Activated CD4-positive, CD25-positive, alpha-beta regulatory T cell treated with anti-CD3 and anti-CD28 coated beads, Interleukin-2, amount 50 U/mL, for 72 hours (primary cell): ENCODE measurements at regions not wholly inside any gene's neighbourhood (a gene's known extent, or its start where the extent isn't known, plus 50 kb on each side); places are given as distances from the start of the nearest gene placed in this dataset.

Experiments
- DNase-seq: peaks from one replicate; pipeline ENCODE4 v3.0.0; 2021

DNA sequence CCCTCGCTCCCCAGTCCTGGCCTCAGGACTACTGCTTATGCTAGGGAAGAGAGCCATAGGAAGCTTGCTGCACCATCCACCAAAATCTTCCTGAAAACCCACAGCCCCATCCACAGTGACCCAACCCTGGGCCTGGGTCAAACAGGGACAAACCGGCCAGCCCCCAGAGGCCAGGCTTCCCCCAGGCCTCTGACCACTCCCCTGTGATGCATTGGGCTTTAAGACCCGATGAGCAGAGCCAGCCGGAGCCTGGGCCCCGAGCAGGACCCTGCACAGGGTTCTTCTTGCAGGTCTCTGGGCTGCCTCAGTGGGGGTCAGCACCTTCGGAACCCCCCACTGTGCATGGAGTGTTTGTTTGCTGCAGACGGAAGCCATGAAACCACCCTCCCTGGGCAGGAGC lies 583.7 kb downstream of the BRD1 start:
- no peak for DNase-seq

DNA sequence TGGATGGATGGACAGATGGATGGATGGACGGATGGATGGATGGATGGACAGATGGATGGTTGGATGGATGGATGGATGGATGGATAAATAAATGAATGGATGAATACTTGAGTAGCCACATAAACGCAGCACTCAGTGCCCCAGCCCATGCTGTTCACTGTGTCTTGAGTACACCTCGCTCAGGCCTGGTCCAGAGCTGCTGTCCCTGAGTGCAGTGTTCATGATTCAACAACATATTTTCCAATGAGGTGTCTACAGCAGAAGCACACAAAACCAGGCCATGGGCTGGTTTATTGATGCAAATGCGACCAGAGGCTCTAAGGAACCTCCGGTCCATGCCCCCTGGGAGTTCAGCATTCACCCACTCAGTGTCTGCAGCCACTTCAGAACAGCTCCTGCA lies 584.3 kb downstream of the BRD1 start:
- no peak for DNase-seq

DNA sequence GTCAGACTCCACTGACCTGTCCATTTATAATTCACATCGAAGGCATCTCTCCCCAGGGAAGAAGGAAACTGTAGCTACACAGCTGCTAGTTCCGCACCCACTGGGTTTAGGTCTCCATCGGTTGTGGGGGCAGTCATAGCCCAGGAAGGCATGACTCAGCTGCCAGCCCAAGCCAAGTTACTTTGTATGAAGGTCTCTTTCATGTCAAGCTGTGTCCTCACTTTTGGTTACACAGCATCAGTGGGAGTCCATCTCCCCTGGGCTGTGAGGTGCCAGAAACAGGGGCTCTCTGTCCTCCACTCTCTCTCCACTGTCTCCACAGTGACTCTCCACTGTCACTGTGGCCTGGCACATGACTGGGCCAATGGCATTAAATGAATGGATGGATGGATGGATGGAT lies 585.2 kb downstream of the BRD1 start:
- DNase-seq = no peak

DNA sequence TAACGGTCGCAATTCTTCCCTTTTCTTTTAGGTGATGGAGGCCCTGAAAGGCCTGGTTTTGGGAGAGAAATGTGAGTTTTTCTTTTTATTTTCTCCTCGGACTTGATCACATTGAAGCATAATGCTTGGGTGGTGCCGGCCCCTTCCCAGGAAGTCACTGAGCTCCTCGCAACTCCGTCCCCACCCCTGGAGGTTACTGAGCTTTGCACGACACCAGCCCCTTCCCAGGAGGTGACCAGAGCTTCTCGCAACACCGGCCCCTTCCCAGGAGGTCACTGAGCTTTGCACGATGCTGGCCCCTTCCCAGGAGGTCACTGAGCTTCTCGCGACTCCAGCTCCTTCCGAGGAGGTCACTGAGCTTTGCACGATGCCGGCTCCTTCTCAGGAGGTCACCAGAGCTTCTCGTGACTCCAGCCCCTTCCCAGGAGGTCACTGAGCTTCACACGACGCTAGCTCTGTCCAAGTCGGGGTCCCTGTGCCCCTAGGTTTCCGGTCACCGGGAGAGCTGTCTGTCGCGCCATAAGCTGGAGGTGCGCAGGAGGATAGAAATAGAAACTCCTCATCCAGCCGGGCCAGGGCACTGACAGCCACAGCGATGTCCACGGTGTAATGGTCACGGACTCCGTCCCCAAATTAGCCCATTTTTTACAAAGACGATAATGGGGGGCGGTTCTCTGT lies 586.4 kb downstream of the BRD1 start:
- no peak for DNase-seq

DNA sequence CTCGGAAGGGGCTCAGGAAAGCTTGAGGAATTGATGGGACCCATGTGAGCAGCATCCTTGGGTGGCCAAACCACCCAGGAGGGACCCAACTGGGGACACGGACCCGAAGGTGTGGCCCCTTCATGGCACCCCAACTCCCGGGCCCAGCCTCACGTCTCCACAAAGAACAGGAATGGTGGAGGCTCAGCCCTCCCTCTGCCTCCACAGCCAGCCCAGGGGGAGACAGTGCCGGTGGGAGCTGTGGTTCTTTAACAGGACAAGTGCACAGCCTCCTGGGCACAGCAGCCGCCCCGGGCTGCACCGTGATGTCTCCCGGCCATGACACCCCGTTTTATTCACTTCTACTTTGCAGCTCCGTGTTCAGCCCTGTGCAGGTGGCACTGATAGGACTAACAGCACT lies 587.2 kb downstream of the BRD1 start:
- no peak for DNase-seq

DNA sequence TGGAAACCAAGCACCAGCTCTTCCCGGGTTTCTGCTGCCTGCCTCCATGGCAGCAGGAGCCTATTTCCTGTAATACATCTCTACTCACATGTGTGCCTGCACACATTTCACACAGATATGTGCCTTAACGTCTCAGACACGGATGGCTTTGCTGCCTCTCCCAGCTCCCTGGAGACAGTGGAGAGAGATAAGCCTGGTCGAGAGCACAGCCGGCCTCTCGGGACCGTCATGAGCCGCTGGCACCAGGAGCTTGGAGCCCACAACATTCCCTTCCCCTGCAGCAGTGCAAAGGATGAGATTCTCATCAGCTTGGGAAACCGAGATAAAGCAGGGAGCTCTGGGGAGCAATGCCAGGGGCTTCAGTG lies 587.7 kb downstream of the BRD1 start:
- no peak for DNase-seq

DNA sequence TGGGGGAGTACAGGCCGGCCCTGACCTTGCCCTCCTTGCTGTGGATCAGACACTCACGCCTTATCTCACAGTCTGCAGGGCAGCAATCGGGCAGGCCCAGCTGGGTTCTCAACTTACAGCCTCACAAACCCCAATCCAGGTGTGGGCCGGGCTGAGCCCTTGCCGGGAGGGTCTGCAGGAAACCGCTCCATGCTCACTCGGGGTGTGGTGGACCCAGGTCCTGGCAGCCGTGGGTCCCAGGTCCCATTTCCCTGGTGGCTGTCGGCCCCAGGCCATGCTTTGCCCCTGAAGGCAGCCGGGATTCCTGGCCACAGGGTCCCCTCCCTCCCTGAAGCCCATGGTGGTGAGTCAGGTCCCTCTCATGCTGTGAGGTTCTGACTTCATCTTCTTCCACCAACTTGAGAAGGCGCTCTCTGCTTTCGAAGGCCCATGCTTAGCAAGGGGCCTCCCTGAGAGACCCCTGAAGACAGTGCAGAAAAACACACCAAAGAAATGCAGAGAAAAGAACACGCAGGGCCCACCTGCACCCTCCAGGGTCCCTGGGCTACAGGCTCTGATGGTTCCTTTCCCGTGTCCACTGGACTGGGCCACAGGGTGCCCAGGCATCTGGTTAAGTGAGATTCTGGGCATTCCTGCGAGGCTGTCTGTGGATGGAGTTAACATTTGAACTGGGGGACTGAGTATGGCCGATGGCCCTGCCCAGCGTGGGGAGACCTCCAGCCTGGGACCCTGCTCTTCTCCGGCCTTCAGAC lies 588.2 kb downstream of the BRD1 start:
- no peak for DNase-seq

DNA sequence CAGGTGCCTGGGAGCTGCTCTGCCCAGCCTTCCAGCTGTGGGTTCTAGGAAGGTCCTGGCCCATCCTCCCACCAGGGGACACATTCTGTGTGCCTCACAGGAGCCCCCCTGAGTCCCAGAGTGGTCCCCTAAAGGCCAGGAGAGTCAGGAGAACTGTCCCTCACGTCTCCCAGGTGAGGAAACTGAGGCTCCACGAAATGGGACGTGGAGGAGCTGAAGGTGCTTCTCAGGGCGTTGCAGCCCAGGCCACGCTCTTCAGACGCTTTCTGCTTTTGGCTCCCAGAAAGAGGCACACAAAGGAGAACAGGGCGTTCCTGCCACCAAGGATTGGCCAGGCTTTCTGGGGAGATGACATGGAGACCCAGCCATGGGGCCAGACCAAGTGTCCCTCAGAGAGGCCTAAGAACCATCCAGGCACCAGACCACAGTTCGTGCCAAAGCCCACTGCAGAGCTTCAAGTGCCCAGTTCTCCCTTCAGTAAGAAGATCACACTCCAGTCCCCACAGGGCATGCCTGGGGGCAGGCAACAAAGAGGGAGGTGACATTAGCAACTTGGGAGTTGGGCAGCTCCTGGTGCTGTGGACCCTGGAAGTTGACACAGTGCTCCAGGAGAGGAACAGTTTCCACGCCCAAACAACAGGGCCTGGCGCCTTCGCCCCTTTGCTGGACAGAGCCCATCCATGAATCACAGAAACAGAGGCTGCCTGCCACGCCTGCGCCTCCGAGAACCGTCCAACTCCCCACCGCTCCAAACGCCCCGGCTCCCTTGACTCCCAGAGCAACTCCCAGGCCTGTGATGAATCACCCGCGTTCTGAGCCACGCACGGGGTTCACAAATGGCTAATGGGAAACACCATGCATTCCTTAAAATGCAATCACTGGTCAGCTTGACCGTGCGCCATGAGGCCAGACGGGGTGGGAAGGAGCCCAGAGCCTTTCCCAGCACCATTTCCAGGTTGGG lies 589.2 kb downstream of the BRD1 start:
- no peak for DNase-seq

DNA sequence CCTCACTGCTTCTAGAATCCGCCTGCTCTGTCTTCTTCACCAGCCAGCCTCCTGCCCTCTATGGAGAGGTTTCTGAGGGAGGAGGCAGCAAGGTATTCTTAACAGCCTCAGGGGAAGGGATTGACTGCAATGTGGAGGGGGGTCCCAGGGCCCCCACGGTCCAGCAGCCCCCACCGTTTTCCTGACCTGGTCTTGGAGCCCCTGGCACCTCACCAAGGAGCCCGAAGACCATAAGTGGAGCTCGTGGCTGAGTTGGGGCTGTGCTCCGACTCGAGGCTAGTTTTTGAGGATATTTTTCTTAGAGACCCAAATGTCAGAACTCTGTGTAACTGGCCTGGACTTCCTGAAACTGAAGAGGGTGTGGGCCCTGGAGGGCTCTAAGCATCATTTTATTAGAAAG lies 590.0 kb downstream of the BRD1 start:
- DNase-seq = no peak

DNA sequence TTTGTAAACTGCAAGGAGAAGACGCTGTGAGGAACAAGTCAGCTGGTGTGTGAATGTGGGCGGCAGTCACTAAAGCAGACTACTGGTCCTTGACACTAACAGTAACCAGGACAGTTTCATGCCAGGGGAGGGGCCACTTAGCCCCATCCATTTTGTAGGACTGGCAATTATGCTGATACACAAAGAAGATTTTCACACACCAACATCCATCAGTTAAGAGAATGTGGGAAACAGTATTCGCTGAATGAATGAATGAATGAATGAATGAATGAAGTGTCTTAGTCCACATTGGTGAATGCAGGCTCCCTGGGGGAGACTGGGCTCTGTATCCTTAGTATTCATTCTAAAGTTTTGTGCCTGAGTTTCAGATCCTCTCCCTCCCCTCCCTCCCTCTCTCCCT lies 590.4 kb downstream of the BRD1 start:
- DNase-seq = no peak

DNA sequence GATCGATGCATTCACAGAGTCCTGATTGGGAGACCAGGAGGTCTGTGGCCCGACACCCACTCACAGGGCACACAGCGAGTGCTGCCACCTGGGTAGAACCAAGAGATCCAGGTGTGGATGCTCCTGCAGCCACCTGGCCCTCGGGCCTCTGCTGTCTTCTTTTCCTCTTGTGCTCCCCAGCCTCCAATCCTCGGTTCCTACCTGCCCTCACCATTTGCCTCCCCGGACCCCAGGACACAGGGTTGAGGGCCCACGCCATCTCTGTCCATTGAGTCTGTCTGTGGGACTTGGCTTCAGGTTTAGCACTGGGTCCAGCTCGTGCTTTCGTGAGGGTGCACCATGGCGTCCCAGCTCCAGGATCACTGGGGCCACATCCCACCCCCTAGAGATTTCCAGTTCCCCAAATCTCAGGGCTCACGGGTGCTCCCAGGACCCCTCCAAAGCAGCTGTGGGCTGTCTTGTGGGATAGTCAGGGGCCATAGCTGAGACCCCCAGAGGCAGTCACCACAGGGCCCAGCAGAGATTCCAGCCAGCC lies 591.1 kb downstream of the BRD1 start:
- no peak for DNase-seq

DNA sequence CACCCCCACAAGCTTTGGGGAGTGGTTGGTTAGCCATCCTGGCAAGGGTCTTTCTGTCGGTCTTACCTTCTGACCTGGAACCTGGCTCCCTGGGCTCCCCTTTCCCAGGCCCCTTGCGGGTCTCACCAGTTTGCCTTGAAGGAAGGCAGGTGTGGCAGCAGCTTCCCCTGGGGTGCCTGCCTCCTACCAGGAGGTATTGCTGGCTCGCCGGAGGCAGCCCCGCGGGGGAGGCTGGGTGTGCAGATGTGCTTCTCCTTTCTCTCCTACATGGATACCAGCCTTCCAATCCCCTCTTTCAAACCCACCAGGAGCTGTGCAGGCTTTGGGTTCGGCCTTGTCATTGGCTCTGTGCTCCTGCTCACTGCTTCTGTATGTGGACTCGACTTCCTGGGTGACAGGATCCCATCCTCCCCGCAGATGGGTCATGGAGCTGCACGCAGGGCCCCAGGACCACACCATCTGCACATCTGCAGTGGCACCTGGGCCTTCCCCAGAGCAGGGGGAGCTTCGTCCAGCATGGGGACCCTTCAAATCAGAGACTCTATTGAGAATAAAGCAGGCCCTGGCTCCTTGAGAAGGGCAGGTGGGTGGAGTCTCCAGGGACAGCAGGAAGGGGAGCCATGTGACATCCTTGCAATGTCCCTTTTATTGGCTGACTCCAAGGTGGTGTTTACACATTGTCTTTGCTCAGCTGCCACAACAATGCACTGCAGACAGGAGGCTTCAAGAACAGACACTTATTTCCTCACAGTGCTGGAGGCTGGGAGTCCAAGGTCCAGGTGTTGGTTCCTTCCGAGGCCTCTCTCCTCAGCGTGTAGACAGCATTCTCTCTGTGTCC lies 592.0 kb downstream of the BRD1 start:
- no peak for DNase-seq

DNA sequence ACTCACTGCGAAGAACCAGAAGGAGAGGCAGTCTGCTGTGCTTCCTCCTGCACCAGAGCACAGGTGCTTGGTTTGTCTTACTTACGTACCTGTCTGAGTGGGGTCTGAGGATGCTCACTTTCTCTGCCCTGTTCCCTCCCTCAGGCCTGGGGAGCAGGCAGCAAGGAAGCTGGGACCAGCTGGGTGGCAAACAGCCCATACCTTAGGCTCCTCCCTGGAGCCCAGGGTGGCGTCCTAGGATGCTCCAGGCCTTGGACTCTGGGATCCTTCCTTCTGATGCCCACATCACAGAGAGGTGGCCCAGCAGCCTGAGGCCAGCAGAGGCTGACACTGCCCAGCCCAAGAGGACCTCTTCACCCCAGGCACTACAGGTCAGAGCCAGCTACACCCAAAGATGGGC lies 593.2 kb downstream of the BRD1 start:
- no peak for DNase-seq

DNA sequence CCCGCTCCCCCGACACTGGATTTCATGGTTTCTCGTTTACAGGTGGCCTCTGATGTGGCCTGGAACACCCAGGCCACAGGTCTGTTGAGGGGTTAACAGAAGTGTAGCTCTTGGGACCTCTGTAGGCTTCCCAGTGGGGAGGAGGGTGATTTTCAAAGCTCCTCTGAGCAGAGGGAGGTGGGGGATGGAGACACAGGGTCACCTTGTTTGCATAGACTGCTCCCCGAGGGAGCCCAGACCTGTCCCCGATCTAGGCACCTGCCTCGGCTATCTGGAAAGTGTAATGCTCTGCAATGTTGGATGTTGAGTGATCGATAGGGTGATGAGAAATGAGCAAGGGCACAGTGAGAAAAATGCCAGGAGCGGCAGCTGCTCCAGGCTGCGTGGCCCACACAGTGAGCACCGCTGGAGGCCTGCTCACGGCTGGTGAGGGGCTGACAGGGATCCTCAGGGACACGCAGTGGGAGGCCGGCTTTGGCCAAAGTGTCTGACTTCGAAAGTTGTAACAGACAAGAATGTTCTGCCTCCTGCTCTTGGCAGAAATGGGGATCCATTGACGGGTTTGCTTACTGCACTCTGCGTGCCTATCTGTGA lies 594.1 kb downstream of the BRD1 start:
- DNase-seq = no peak

DNA sequence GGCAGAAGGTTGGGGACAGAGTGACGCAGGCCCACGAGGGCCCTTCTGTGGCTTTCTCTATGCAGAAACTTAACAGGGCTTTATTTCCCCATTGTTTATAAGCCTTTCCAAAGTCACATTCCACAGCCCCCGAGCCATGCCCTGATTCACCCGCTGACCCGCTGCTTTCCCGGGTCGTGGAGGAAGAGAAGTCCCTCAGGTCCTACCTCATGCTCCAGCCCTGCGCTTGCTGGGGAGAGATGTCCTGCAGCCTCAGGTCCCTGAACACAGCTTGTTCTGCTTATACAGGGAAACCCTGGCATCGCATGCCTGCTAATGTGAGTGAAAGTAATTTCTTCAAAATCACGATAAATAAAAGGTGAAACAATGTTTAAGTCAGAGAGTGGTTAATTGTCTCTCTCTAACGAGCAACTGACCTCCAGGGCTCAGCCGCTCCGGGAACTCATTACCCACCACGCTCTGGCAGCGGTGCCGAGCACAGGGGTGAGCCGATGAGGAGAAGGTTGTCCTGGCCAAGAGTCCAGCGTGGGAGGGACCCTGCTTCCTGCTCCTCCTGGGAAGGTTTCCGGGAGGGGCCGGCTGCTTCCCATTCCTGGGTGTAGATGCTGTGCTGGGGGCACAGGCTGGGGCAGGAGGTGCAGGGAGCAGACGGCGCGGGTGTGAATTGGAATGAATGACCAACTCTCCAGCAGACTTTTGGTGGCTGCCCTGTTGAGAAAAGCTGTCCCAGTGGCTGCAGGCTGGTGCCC lies 595.2 kb downstream of the BRD1 start:
- no peak for DNase-seq

DNA sequence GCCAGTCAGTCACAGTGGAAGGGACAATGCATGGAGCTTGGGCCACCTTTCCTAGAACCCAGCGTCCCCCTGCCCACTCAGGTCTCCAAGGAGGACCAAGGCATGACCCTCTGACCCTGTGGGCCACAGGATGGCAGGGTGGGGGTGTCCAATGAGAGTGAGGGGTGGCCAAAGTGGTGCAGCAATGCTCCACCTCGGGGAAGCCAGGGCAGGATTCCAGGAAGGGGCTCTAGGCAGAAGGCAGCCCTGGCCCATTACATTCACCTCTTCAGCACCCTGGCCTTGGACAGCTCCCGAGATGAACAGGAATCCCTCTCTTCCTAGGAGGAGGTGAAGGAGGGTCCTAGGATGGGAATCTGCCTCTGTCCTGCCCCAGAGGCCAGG lies 597.5 kb downstream of the BRD1 start:
- no peak for DNase-seq

DNA sequence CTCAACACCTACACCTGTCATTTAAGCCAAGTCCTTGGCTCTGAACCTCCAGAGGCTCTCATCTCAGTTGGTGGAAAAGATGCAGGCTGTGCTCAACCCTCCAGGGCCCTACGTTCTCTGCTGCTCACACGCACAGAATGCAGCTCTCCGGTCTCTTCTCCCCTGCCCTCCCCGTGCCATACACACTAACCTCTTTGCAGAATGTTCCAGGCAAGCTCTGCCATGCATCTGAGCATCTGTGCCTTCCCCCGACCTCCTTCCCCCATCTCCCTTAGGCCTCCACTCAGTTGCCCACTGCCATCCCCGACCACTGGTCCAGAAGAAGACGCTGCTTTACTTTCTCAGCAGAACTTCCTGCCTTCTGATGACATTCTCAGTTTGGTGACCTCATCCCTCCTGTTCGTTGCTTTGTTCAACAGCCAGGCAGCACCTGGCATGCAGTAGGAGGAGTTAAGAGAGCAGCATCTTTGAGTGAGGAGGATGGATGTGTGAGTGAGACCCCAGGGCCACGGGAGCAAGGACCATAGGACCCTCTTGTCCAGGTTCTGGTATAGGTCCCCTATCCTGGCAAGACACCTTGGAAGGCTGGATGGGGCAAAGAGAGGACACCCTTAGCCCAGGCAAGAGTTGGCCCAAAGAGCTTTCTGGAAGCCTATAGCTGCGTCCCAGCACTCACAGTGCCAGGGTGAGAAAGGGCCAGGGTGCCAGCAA lies 598.0 kb downstream of the BRD1 start:
- DNase-seq = no peak

DNA sequence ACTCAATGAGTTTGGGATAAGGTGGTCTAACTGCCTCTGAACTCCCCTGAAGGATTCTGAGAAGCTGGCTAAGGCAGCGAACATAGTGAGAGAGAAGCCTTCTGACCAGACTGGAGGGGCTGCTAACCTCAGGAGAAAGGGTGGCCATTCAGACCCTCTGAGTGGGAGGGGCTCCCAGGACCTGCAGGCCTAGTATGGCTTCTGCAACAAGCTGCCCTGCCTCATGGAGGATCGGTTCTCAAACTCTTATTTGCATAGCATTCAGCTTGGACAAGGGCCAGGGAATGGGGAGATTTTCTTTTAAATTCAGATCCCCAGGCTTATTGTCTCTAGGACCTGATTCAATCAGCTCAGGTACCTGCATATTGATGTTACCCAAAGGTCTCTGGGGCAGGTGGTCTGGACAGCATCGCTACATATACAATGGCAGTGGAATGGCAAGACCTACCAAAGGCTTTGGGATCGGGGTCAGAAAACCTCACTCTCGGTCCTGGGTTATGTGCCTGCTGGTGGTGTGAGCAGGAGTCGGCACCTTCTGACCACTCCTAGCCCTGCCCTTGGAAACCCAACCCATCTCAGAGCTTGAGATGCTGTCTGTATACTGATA lies 599.1 kb downstream of the BRD1 start:
- no peak for DNase-seq

DNA sequence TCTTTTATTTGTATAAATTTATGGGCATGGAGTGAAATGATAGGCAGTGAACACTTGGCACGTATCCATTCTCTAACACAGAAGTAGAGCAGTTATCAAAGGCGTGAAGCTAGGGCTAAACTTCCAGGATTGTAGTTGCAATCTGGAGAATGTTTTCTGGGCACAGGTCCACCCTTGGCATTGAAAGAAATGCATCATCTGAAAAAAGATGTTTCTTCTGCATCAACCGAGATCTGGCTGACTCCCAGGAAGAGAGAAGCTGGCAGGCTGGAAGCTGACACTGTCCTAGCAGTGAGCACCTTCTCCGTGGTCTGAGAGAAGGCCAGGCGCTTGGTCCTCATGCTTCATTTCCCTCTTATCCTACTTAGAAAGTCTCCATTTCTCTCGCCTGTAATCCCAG lies 600.0 kb downstream of the BRD1 start:
- DNase-seq = no peak

DNA sequence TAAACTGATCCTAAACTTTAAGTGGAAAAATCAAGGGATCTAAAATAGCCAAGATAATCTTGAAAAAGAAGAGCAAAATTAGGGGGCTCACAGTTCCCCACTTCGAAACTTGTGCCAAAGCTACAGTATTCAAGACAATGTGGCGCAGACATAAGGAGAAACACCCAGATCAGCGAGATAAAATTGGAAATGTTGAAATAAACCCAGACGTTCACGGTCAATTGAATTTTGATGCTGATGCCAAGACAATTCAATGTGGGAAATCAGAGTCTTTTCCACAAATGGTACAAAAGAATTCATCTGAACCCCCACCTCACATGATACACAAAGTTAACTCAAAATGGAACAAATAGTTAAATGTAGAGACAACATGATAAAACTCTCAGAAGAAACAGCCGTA lies 601.6 kb downstream of the BRD1 start:
- no peak for DNase-seq
